Parathyroid adenoma (tissue), 2 donors: ENCODE measurements at regions not wholly inside any gene's neighbourhood (a gene's known extent, or its start where the extent isn't known, plus 50 kb on each side); places are given as distances from the start of the nearest gene placed in this dataset.
"Not testable (repeated sequence)": the region's sequence is repeated elsewhere in the genome, so short reads cannot be mapped to it uniquely, and the experiment has no call there.

Experiments
- H2AFZ ChIP-seq: fragments of 300-600 bp; sonication (generic); one replicate; pipeline ENCODE4 v1.7.0; 2017; ENCODE audit warnings: antibody characterized with exemption, mild to moderate bottlenecking
- H3K27ac ChIP-seq: fragments of 300-600 bp; sonication (generic); one replicate; pipeline ENCODE4 v1.7.0; 2017
- H3K27me3 ChIP-seq: fragments of 300-600 bp; sonication (generic); one replicate; pipeline ENCODE4 v1.7.0; 2017; ENCODE audit warnings: low read length; ENCODE audit not compliant: control insufficient read depth, insufficient read depth
- H3K36me3 ChIP-seq: fragments of 300-600 bp; sonication (generic); one replicate; pipeline ENCODE4 v1.7.0; 2017; ENCODE audit warnings: low read length; ENCODE audit not compliant: control insufficient read depth, insufficient read depth
- H3K4me1 ChIP-seq: fragments of 300-600 bp; sonication (generic); one replicate; pipeline ENCODE4 v1.7.0; 2017; ENCODE audit warnings: control low read depth
- H3K4me2 ChIP-seq: fragments of 300-600 bp; sonication (generic); one replicate; pipeline ENCODE4 v1.7.0; 2017; ENCODE audit warnings: low read length
- H3K4me3 ChIP-seq: fragments of 300-600 bp; sonication (generic); one replicate; pipeline ENCODE4 v1.7.0; 2017; ENCODE audit warnings: low read depth, low read length
- H3K79me2 ChIP-seq: fragments of 300-600 bp; sonication (generic); one replicate; pipeline ENCODE4 v1.7.0; 2017; ENCODE audit warnings: control low read depth
- H3K9ac ChIP-seq: fragments of 300-600 bp; sonication (generic); one replicate; pipeline ENCODE4 v1.7.0; 2017; ENCODE audit warnings: mild to moderate bottlenecking
- H3K9me3 ChIP-seq: fragments of 300-600 bp; sonication (generic); one replicate; pipeline ENCODE4 v1.7.0; 2017; ENCODE audit warnings: low read length; ENCODE audit not compliant: control insufficient read depth
- TF ChIP-seq, protein P1 (sequence below): fragments of 300-600 bp; sonication (generic); IDR thresholded peaks from one replicate; pipeline ENCODE4 v1.7.0; 2017; ENCODE audit warnings: antibody characterized with exemption, mild to moderate bottlenecking
- donor health status: primary hyperparathyroidism.

DNA sequence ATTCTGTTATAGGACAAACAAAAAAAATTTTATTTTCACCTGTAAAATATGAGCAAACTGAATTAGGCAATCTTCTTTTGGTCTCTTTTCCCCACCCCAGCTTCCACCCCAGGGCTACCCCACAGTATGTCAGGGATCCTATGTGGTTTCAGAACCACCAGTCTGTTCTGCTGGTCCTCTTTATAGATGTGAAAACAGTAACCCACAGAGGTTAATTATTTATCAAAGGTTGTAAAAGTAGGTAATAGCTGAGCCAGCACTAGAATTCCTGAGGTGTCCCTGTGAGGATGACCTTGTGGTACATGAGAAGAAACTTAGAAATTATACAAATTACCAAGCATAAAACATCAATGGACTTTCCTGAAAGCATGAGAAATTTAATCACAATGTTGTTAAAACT is 428.7 kb downstream of the CNTNAP4 start:
- H3K79me2 ChIP-seq: no peaks in the 10 kb centered on the region
- H3K27ac ChIP-seq: no peak overlapping the region

DNA sequence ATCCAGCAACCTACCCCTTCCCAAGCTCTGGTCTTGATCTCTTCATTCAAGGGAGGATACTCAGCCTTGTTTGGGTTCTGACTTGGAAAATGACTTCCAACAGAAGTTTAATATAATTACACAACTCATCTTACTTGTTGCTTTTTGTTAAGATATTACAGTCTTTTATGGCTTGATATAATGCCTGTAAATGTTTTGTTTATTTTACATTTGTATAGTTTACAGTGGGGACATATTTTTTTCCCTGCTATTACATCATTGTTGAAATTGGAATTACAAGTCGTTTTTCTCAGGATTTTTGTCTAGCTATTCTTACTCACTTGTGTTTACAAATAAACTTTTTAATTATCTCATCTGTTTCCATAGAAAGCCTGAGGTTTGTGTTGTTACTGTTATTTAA is 436.0 kb downstream of the CNTNAP4 start:
- Histone ChIP-seq H3K9ac (no peak overlapping the region), H2AFZ (no peak overlapping the region), H3K4me2 (no peak overlapping the region), H3K4me3 (no peak overlapping the region), H3K27me3 (no peaks in the 10 kb centered on the region), H3K27ac (no peak overlapping the region), H3K36me3 (no peaks in the 10 kb centered on the region), H3K9me3 (peaks cover 3% of the 10 kb centered on the region), H3K4me1 (no peaks in the 10 kb centered on the region), H3K79me2 (no peaks in the 10 kb centered on the region)
- TF ChIP-seq, protein P1, sequence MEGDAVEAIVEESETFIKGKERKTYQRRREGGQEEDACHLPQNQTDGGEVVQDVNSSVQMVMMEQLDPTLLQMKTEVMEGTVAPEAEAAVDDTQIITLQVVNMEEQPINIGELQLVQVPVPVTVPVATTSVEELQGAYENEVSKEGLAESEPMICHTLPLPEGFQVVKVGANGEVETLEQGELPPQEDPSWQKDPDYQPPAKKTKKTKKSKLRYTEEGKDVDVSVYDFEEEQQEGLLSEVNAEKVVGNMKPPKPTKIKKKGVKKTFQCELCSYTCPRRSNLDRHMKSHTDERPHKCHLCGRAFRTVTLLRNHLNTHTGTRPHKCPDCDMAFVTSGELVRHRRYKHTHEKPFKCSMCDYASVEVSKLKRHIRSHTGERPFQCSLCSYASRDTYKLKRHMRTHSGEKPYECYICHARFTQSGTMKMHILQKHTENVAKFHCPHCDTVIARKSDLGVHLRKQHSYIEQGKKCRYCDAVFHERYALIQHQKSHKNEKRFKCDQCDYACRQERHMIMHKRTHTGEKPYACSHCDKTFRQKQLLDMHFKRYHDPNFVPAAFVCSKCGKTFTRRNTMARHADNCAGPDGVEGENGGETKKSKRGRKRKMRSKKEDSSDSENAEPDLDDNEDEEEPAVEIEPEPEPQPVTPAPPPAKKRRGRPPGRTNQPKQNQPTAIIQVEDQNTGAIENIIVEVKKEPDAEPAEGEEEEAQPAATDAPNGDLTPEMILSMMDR: no peak

More for the DNA sequence above, 428.7 kb downstream of the CNTNAP4 start:
- H3K9ac ChIP-seq: no peak overlapping the region
- no peaks in the 10 kb centered on the region for H3K4me1 ChIP-seq
- TF ChIP-seq, protein P1: no peak
- H2AFZ ChIP-seq: no peak overlapping the region
- H3K27me3 ChIP-seq: no peaks in the 10 kb centered on the region
- H3K36me3 ChIP-seq: no peaks in the 10 kb centered on the region
- H3K9me3 ChIP-seq: no peaks in the 10 kb centered on the region
- H3K4me2 ChIP-seq: no peak overlapping the region
- no peak overlapping the region for H3K4me3 ChIP-seq

DNA sequence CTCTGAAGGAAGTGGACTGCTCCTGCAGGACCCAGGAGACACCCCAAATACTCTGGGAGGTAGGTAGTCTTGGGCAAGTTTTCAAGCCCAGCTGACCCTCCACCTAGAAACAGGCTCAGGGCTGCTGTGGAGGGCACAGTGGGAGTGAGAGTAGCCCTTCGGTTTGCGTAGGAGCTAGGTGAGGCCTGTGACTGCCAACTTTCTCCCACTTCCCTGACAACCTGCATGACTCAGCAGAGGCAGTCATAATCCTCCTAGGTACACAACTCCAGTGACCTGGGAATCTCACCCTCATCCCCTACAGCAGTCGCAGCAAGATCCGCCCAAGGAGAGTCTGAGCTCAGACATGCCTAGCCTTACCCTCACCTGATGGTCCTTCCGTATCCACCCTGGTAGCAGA is 439.1 kb downstream of the CNTNAP4 start:
- not testable (repeated sequence) for H3K27me3 ChIP-seq, H3K9ac ChIP-seq, H3K27ac ChIP-seq, H3K79me2 ChIP-seq, H2AFZ ChIP-seq, H3K4me2 ChIP-seq, H3K9me3 ChIP-seq, H3K4me3 ChIP-seq, H3K36me3 ChIP-seq, H3K4me1 ChIP-seq

DNA sequence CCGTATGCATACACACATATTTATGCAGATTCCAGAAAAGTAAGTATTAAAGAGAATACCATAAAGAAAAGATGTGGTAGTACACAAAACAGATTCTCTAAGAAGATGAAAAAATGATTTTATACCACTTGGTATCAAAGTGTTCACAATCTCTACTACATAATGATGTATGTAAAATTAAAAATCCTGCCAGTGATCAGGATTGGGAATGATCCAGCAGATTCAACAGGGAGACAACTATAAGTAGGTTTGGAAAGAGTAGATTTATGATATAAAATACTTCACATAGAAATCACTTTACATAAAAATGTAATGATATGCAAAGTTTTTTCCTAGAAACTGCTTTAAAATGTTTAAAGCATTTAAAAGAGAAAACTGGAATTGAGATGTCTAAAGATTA is 447.0 kb downstream of the CNTNAP4 start:
- TF ChIP-seq, protein P1: no peak

DNA sequence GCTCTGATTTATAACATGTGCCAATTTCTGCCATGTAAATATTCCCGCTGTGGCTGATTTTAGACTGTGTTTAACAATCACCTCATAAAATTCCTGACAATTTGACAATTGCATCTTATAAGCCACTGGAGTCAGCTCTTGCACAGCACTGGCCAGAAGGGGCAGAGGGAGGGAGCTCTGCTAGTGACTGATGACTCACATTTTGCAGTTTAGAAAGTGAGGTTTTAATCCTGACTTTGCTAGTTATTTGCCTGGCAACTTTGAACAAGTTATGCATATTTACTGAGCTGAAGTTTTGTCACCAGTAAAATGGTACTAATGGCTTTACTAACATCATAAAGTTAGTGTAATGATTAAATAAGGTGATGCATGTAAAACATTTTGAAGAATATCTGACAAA is 452.3 kb downstream of the CNTNAP4 start:
- H2AFZ ChIP-seq: no peak overlapping the region
- H3K4me3 ChIP-seq: no peak overlapping the region
- no peak overlapping the region for H3K4me2 ChIP-seq
- no peak overlapping the region for H3K27ac ChIP-seq
- no peak overlapping the region for H3K9ac ChIP-seq
- TF ChIP-seq, protein P1: no peak
- no peaks in the 10 kb centered on the region for H3K4me1 ChIP-seq
- H3K79me2 ChIP-seq: no peaks in the 10 kb centered on the region
- H3K36me3 ChIP-seq: no peaks in the 10 kb centered on the region
- H3K9me3 ChIP-seq: no peaks in the 10 kb centered on the region
- H3K27me3 ChIP-seq: no peaks in the 10 kb centered on the region

More for the DNA sequence above, 447.0 kb downstream of the CNTNAP4 start:
- Histone ChIP-seq H3K9ac (no peak overlapping the region), H3K36me3 (no peaks in the 10 kb centered on the region), H3K4me3 (no peak overlapping the region), H3K27ac (no peak overlapping the region), H3K79me2 (no peaks in the 10 kb centered on the region), H3K27me3 (no peaks in the 10 kb centered on the region), H3K9me3 (no peaks in the 10 kb centered on the region), H3K4me2 (no peak overlapping the region), H3K4me1 (no peaks in the 10 kb centered on the region), H2AFZ (no peak overlapping the region)
